ENCODE measurements at regions not wholly inside any gene's neighbourhood (a gene's known extent, or its start where the extent isn't known, plus 50 kb on each side); places are given as distances from the start of the nearest gene placed in this dataset.

- WGBS (ENCODE audit: insufficient coverage, low coverage, missing lambda C conversion rate), result 1% methylated on average over 4 of the region's 4 CpGs
- intact Hi-C loops (cut with micrococcal nuclease), result no loop called here
Measured at GRCh38 chr4:170272959-170273358, 183.2 kb upstream of the AADAT start.

More at GRCh38 chr4:170272959-170273358, 183.2 kb upstream of the AADAT start:
- no peaks in the 10 kb centered on the region for H3K27me3 ChIP-seq (ENCODE audit: control insufficient read depth in 2 of 2, insufficient read depth in 2 of 2, low read length in 2 of 2)
- BruUV-seq (replicated peaks), result no TSS peak
- CTCF ChIA-PET (ENCODE audit: low intra/inter-chr PET ratio), result no interaction called here
- no peak overlapping the region for H3K27ac ChIP-seq (ENCODE audit: extremely low read depth, low read depth, low read length)
- no peak for ATAC-seq
- no peaks in the 10 kb centered on the region for H3K9me1 ChIP-seq (ENCODE audit: control insufficient read depth, insufficient read depth, low read length)
- no peak for FAIRE-seq
- in situ Hi-C loops (cut with MboI), result no loop called here
- no peak overlapping the region for H2AFZ ChIP-seq (ENCODE audit: low read depth, low read length)
- no peak overlapping the region for H3K4me3 ChIP-seq
- H3K36me3 ChIP-seq (ENCODE audit: control insufficient read depth, insufficient read depth, low read length), result no peaks in the 10 kb centered on the region
- no peak for TF ChIP-seq NEUROD1 (IDR thresholded peaks at IDR 0.05; ENCODE audit: borderline replicate concordance, low read depth, low read length, partially characterized antibody)
- TF ChIP-seq ZNF146 (CRISPR knock-in tag; IDR thresholded peaks at IDR 0.05; ENCODE audit: unreplicated experiment), result no peak
- no peak for TF ChIP-seq FOXA1 (IDR thresholded peaks at IDR 0.05; ENCODE audit: borderline replicate concordance)
- TF ChIP-seq KDM5B (IDR thresholded peaks at IDR 0.05; ENCODE audit: insufficient replicate concordance, low read depth, low read length), result no peak
- no peak for TF ChIP-seq HSF4 (CRISPR knock-in tag; IDR thresholded peaks at IDR 0.05; ENCODE audit: borderline replicate concordance)
- TF ChIP-seq IRF9 (tag; IDR thresholded peaks at IDR 0.05), result no peak
- no peak for TF ChIP-seq MYNN (IDR thresholded peaks at IDR 0.05)
- TF ChIP-seq MYNN (CRISPR knock-in tag; IDR thresholded peaks at IDR 0.05), result no peak
- TF ChIP-seq KAT2B (IDR thresholded peaks at IDR 0.05; ENCODE audit: low read depth, low read length), result no peak
- TF ChIP-seq NR2C2 (CRISPR knock-in tag; IDR thresholded peaks at IDR 0.05), result no peak
- TF ChIP-seq NR2C2 (tag; IDR thresholded peaks at IDR 0.05), result no peak
- TF ChIP-seq ZNF24 (IDR thresholded peaks at IDR 0.05), result no peak
- no peak for TF ChIP-seq KHSRP (IDR thresholded peaks at IDR 0.05)
- TF ChIP-seq ZNF76 (CRISPR knock-in tag; IDR thresholded peaks at IDR 0.05; ENCODE audit: borderline replicate concordance), result no peak
- TF ChIP-seq SIRT6 (IDR thresholded peaks at IDR 0.05; ENCODE audit: low read depth, low read length), result no peak
- TF ChIP-seq STAT5A (IDR thresholded peaks at IDR 0.05; ENCODE audit: borderline replicate concordance, low read length), result no peak
- no peak for TF ChIP-seq TSC22D4 (tag; IDR thresholded peaks at IDR 0.05)
- no peak for TF ChIP-seq ESRRB (CRISPR knock-in tag; IDR thresholded peaks at IDR 0.05; ENCODE audit: borderline replicate concordance)
- H3K4me1 ChIP-seq (replicated peaks in 1 of 2; ENCODE audit: control insufficient read depth in 2 of 2, insufficient read depth in 2 of 2, low read length in 2 of 2), result no peaks in the 10 kb centered on the region
- POLR2A ChIA-PET, result no interaction called here
- no peaks in the 10 kb centered on the region for H4K20me1 ChIP-seq (replicated peaks; ENCODE audit: control insufficient read depth, insufficient read depth, low read length)
- H3K79me2 ChIP-seq (ENCODE audit: control insufficient read depth, insufficient read depth, low read length), result no peaks in the 10 kb centered on the region
- DNase-seq (ENCODE audit: extremely low read depth in 1 of 4, low spot score in 3 of 4), result no peak
- H3K9ac ChIP-seq (ENCODE audit: insufficient read depth in 1 of 2, low read depth in 2 of 2, low read length in 2 of 2), result no peak overlapping the region
- H3K4me2 ChIP-seq (ENCODE audit: insufficient read depth, low read length), result no peak overlapping the region
- no peaks in the 10 kb centered on the region for H3K9me3 ChIP-seq (replicated peaks; ENCODE audit: control insufficient read depth, insufficient read depth, low read depth, low read length)

Data from K562 (cell line).